Stimulated activated CD8-positive, alpha-beta memory T cell treated with anti-CD3 and anti-CD28 coated beads, Interleukin-15, amount 100 ng/mL, for 48 hours (primary cell): ENCODE measurements at regions not wholly inside any gene's neighbourhood (a gene's known extent, or its start where the extent isn't known, plus 50 kb on each side); places are given as distances from the start of the nearest gene placed in this dataset.
"Not testable (repeated sequence)": the region's sequence is repeated elsewhere in the genome, so short reads cannot be mapped to it uniquely, and the experiment has no call there.

Experiments used
- DNase-seq, 2 donors: peaks; one replicate each; pipeline ENCODE4 v3.0.0-alpha.2; 2020; ENCODE audit warnings: low read depth in 2 of 2

DNA sequence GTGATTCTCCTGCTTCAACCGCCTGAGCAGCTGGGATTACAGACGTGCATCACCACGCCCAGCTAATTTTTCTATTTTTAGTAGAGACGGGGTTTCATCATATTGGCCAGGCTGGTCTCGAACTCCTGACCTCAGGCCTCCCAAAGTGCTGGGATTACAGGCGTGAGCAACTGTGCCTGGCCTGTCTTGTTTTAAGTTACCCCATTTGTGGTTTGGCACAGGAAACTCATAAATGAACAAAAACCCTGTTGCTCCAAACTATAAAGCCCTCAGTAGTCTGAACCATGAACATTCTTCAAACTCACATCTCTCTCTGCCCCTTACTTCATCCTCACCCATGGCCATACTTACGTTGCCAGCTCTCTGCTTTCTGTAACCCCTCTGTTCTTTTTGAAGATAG, 61.7 kb downstream of the RHOU start:
- not testable (repeated sequence) for DNase-seq

DNA sequence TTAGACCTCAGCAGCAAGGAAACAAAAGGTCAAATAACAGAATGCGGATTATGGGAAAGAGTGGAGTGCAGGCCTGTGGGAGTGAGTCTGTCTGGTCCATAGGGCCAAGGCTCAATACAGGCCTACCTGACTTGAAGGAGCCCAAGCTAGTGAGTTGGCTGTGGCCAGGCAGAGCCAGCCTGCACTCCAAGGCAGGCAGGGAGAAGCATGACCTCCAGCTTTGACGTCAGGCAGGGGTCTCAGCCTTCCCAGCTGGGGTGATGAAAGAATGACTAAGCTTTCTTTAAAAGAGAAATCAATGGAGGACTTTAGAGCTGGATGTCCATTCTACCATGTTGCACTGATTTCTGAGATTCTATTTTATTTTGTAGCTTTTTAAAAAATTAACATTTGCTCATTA, 62.8 kb downstream of the RHOU start:
- no peak for DNase-seq

DNA sequence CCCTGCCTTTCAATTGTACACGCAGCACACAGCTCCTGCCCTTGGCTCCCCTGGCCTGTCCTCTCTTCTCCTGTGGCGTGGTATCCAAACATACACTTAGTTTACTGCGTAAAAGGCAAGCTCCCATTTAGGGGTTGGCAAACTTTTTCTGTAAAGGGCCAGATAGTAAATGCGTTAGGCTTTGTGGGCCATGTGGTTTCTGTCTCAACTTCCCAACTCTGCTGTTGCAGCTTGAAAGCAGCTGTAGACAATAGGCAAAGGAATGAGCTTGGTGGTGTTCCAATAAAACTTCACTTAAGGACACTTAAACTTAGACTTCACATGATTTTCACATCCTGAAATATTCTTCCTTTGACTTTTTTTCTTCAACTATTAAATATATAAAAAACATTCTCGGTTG, 63.3 kb downstream of the RHOU start:
- DNase-seq = no peak

DNA sequence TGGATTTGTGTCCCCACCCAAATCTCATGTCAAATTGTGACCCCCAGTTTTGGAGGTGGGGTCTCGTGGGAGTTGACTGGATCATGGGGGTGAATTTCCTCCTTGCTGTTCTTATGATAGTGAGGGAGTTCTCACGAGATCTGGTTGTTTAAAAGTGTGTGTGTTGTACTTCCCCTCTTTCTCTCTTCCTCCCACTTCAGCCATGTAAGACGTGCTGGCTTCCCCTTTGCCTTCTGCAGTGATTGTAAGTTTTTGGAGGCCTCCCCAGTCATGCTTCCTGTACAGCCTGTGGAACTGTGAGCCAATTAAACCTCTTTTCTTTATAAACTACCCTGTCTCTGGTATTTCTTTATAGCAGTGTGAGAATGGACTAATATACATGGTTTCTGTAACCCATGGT, 64.6 kb downstream of the RHOU start:
- no peak for DNase-seq

DNA sequence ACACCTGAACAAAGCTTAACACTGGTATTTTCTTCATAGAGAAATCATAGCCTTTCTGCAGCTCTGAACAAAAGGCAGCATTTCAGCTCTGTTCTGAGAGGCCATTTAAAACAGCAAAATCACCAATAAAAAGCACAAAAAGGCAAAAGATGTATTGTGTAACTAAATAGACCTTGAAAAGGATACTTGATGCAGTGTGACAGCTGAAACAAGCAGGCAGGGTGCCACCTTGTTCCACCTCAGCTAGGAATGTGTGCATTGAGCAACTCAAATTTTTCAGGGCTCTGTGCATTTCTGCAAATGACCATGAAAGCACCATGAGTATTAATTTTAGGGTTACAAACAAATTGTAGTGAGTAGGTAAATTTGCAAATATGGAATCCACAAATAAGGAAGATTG, 65.8 kb downstream of the RHOU start:
- DNase-seq = no peak

DNA sequence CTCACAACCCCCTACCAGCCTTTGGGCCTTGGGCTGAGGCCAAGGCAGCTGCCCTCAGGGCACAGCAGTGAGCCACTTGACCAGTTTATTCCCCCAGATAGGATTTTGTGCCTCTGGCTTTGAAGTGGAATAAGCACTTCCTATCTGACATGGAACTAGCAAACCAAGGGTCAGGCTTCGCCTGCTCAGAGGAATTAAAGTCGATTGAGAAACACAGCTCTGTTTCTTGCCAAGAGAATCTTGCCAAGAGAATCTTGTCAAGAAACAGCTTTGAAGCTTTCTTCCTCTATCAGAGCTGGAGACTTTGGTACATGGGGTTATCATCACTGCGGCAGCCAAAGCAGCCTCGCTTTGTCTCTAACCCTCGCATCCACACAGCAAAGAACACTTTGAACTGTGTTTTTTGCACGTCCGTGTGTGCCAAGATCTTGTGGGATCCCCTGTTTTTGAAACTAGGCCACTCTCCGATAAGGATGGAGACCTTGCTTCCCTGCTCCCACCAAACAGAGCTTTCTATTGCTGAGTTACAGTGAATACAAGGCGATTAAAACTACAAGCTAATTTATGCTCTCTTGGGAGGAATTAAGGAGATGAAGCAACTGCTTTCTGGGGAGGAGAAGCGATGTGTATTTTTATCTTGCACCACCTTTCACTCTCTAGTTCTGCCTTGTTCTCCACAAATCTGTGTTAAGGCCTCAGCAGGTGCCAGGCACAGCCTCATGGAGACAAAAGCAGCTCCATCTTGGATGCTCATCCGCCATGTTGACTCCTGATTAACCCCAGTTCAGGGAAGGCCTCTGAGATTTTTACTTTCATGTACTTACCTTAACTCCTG, 67.3 kb downstream of the RHOU start:
- no peak for DNase-seq

DNA sequence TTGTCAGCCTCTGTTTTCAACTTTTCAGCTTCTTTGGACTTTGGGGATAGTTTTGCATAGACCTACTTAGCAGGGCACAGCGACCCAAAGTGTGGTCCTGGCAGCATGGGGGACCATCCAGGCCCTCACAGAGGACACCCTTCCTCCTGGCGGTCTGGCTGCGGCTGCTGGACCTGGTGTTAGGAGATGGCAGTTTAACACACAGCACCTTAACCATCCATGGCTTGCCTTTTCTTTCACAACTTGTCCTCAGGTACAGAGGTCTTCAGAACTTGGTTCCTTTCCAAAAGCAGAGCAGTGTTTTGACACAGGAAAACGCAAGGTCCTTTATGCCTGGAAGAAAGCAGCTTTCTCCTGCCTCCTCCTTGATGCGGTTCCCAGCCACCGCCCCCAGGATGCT, 68.1 kb downstream of the RHOU start:
- DNase-seq = no peak

DNA sequence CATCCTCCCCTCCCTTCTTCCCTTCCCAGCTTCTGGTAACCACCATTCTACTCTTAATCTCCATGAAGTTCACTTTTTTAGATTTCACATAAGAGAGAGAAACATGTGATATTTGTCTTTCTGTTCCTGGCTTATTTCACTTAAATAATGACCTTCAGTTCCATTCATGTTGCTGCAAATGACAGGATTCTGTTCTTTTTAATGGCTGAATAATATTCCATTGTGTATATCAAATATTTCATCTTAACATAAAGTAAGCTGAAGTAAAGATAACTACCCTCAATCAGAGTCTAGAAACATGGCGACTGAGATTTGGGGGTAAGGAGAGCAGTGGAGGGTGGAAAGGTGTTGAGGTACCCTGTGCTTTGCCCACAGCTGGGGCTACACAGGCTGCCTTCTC, 68.9 kb downstream of the RHOU start:
- DNase-seq = no peak

DNA sequence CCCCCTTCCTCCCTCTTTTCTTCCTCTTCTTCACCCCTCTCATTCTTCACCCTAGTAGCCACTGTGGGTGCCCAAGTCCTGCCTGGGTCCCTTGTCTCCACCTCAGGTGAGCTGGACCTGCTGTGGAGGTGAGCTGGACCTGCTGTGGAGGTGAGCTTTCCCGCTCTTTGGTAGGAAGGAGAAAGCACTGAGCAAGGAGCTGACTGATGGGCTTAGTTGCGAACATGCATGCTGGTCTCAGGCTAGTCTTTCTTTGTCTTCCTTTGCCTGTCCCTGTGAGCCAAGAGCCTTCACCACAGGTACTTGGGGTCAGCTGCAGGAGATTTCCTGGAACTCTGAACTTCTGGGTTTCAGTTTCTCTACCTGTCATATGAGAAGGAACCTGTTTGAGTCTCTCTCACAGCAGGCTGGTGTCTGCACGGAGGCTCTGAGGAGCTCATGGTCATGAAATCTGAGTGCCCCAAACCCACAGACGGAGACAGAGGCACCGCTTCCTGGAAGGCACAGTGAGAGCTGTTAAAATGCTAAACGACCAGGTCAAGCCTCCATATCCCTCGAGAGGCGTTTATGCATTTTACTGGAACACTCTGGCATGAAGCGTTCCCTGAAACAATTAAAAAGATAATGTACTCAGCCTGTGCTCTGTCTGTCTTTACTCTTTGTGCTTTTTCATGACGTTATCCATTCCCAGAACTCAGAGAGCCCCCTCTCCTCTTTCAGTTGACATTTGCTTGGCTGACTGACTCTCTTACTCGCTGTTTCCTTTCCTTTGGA, 69.5 kb downstream of the RHOU start:
- peak in 1 of 2 donors; percentile 26 for DNase-seq

DNA sequence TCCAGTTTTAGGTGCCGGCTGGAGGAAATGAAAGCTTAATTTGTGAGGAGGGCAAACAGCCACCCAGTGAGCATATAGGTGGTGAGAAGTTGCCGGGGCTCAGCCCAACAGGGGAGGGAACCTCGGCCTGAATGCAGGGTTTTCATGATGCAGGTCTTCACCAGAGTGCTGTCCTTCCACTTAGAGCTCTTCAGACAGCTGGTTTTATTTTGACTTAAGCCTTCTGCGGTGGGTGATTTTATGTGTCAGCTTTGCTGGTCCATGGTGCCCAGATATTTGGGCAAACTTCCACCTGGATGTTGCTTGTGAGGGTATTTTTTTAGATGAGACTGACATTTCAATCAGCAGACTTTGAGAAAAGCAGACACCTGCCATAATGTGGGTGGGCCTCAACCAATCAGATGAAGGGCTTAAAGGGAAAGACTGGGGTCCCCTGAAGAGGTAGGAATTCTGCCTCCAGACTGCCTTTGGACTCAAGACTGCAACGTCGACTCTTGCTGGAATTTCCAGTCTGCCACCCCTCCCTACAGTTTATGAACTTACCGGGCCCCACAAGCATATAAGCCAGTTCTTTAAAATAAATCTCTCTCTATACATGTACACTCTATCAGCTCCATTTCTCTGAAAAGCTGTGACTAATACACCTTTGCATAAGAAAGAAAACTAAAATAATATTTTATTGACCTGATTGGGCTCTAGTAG, 72.8 kb downstream of the RHOU start:
- no peak for DNase-seq

DNA sequence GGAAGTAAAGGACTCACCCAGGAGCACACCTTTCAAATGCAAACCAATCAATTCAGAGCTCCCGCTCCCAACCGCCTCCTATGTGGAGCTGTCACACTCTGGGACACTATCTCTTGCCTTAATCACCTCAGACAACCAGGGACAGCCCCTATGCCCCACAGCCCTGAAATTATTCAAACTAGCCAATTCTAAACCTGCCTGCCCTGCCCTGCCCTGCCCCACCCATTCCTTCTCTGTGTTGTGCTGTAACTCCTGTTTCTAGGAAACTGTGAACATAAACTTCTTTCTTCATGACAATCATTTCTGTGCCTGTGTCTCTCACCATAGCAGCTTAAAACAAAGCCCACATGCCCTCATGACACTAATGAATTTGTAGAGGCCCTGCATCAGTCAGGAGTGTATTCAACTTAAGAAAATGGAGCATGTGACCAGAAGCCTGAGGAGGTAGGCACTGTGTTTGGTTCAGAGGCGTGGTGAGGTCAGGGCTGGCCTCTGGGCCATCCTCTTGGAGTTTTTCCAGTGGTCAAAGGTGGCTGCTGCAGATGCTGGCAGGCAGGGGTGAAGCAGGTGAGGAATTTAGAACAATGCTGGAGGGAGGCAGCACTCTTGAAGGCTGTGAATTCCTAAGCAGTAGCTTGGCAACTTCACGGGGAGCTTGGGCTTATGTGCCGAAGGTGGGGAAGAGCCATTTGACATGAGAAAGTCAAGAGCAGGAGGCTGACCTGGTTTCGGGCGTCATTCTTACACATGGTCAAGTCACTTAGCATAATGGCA, 74.5 kb downstream of the RHOU start:
- DNase-seq = no peak

DNA sequence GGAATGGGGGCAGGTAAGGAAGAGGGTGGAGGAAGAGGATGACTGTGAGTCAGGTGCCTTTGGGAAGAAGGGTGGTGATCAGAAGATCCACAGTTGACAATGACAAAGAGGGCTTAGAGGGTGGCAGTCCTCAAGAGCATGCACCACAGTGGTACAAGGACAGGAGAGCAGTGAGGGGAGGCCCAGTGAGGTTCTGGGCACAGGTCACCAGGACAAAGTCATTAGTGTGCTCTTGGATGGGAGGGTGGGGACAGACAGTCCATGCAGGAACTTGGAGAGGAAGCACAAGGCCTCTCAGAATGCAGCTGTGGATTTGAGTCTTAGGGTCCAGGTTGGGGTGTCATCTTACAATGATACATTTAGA, 75.1 kb downstream of the RHOU start:
- DNase-seq = no peak

DNA sequence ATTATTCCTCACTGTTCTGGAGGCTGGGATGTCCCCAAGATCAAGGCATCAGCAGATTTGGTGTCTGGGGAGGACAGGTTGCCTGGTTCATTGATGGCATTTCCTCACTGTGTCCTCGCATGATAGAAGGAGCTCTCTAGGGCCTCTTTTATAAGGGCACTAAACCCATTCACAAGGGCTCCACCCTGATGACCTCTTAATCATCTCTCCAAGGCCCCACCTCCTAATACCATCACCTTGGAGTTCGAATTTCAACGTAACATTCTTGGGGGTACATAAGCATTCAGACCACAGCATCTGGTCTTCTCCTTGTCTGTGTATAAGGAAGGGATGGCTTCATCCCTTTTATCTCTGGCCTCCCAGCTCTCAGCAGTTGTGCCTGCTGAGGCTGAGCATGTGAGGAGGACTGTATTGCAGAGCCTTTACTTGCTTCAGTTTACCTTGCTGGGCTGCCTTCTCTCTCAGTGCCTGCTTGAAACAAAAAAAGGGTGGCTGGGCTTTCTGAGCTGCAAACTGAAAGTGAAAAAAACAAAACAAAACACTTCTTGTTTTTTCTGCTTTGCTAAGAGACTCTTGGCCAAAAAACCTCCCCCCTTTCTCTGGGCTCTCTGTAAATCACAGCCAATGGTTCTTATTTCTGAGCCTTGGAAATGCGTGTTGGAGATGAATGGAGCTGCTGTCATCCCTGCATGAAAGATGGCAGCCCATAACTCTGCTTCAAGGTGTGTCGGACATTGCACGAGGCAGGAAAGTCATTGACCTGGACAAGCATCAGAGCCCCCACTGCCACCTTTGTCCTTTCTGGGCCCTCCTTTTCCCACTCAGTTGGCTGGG, 75.8 kb downstream of the RHOU start:
- DNase-seq = no peak

DNA sequence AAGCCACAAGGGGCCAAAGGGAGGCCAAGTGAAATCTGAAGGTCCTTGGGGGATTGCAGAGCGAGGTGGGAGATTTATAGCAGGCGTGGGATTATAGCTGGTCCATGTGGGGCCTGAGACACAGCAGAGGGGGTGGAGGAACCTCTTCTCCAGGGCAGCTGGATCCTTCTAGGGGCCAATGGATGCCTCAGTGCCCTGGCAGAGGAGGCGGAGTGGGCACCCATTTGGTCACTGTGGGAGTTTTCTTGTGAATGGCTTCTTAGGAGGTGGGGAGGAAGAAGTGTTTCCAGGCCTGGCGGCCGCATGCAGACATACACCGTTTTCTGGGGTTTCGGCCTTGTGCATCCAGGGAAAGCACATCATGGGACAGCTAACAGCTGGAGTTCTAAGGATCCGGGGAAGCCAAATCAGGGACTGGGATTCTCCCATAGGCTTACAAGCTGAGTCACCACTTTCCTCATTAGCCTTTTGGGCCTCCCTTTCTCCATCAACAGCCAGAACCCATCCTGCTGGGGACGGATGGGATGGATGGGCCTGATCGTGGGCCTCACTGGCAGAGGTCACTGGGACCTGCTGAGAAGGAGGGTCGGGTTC, 76.5 kb downstream of the RHOU start:
- DNase-seq = no peak

DNA sequence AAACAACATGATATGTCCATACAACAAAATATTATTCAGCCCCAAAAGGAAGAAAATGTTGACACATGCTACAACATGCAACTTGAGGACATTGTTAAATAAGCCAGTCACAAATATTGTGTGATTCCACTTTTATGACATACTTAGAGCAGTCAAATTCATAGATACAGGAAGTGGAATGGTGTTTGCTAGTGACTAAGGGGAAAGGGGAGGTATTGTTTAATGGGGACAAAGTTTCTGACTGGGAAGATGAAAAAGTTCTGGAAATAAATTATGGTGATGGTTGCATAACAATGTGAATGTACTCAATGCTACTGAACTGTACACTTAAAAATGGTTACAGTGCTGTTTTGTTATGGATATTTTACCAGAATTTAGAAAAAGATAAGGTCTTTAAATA, 77.7 kb downstream of the RHOU start:
- DNase-seq = no peak

DNA sequence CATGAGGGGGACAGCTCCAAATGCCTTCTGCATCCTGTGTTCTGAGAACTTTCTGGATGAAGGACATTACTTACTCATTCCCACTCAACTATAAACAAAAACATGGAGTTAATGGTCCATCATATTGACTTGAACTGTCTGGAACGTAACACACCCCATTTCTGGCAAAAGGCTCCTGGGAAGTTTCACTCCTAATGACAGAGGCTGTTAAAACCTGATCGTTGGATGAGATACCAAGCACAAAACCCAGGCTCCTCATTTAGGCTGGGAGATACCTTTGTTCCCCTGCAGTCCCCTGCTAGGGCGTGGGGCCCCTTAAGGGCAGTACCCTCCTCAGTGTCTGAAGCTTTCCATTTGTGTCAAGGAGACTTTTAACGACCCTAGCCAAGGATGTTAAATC, 78.9 kb downstream of the RHOU start:
- DNase-seq = no peak

DNA sequence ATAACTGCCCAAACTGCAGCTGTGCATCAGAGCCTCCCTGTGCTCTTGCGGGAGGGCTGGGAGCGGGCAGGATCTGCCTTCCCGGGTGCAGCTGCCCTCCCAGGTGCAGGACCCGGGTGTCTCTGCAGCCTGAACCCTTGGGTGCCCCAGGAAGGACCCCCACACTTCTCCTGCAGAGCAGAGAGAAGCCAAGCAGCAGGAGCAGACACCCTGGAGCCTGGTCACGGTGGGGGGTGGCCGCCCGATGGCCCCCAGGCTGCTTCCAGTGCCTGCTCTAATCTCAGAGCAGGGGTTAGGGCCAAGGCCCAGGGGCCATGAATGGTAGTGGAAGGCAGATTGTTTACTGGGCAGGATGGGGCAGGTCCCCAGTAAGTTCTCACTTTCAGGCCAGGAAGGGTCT, 83.0 kb downstream of the RHOU start:
- DNase-seq = no peak

DNA sequence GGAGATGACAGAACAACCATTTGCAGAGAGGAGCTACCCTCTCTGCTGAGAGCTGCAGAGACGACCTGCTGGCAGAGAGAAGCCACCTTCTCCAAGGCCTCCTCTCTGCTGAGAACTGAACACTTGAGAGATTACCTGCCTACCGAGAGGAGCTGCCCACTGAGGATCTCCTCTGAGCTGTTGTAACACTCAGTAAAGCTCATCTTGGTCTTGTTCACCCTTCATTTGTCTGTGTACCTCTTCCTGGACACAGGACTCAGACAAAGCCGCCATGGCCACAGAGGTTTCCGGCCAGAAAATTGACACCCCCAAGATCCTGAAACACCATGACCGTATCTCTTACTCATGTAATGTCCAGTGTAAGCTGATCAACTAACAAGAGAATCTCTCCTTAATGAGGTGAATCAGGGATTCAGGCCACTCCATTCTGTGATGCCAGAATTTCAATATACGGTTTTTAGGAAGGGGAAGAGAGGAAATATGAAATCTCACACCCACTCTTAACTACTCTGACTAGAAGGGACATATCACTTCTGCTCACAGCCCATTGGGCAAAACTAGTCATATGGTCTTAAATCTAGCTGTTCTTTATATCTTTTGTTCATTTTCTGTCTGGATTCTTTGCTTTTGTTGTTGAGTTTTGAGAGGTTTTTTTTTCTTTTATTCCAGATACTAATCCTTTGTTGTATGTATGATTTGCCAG, 83.8 kb downstream of the RHOU start:
- DNase-seq = no peak

DNA sequence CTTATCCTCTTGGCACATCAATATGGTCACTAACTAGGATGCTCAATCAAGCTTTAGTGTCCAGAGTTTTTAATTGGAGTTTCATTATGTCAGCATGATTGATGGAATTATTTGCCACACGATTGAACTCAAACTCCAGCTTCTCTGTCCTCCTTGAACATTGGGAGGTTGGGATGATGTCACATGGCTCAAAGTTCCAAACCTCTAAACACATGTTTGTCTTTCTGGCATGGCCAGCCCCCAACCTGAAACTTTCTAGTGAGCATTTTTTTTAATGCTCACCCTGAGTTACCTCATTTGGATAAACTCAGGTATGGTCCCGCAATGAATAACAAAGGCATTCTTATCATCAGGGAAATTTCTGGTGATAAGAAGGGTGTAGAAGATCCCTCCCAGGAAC, 86.0 kb downstream of the RHOU start:
- no peak for DNase-seq

DNA sequence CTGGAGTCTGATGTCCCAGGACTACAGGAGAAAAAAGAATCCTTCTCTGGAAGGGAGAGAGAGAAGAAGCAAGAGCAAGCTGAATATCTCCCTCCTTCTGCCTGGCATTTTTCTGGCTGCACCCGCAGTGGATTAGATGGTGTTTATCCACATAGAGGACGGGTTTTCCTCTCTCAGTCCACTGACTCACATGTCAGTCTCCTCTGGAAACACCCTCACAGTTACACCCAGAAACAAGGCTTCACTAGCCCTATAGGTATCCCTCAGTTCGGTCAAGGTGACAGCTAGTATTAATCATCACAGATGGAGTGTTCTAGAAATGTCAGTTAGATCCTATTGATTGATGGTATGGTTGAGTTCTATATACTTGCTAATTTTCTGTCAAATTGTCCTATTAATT, 87.9 kb downstream of the RHOU start:
- DNase-seq = no peak
